PC-3 (cell line): ENCODE measurements at regions not wholly inside any gene's neighbourhood (a gene's known extent, or its start where the extent isn't known, plus 50 kb on each side); places are given as distances from the start of the nearest gene placed in this dataset.
"Not testable (repeated sequence)": the region's sequence is repeated elsewhere in the genome, so short reads cannot be mapped to it uniquely, and the experiment has no call there.

Source experiments
- ATAC-seq: fragments of 200-7000 bp; cut with Tn5 transposase; 2 replicates; pipeline ENCODE4 v1.9.1; 2020; ENCODE audit warnings: mild to moderate bottlenecking, moderate library complexity
- BruUV-seq: library from RNA; stranded (reverse); fragments of 400-500 nt; replicated peaks from 2 replicates; lab custom pipeline; 2021; lab: Mats Ljungman, UMichigan
- CTCF ChIA-PET: fragments of 300-600 bp; sonication (Branson Sonifier 250); formaldehyde crosslinking; loops from one replicate; lab custom pipeline; 2022; ENCODE audit warnings: antibody characterized with exemption; lab: Charles Lee
- POLR2A ChIA-PET: fragments of 300-600 bp; sonication (Branson Sonifier 250); formaldehyde crosslinking; loops from one replicate; lab custom pipeline; 2022; ENCODE audit warnings: antibody characterized with exemption; ENCODE audit not compliant: unreplicated experiment; lab: Charles Lee
- DNase-seq: peaks from one replicate; pipeline ENCODE4 v3.0.0-alpha.2; 2015
- H2AFZ ChIP-seq: fragments of 300-600 bp; sonication (generic); 2 replicates; pipeline ENCODE4 v1.6.0; 2016; ENCODE audit warnings: antibody characterized with exemption, low read length
- H3F3A ChIP-seq: fragments of 300-600 bp; sonication (generic); one replicate; pipeline ENCODE4 v1.6.0; 2017; ENCODE audit warnings: antibody characterized with exemption, low read length, control low read depth, mild to moderate bottlenecking; ENCODE audit not compliant: unreplicated experiment
- H3K27ac ChIP-seq: fragments of 300-600 bp; sonication (generic); 2 replicates; pipeline ENCODE4 v1.5.1; 2016; ENCODE audit warnings: mild to moderate bottlenecking, low read length
- H3K27me3 ChIP-seq: fragments of 300-600 bp; sonication (generic); 2 replicates; pipeline ENCODE4 v1.6.1; 2016; ENCODE audit warnings: low read length, mixed read lengths
- H3K36me3 ChIP-seq: fragments of 300-600 bp; sonication (generic); 2 replicates; pipeline ENCODE4 v1.6.1; 2016; ENCODE audit warnings: low read depth, mixed run types, low read length, mixed read lengths
- H3K4me1 ChIP-seq: fragments of 300-600 bp; sonication (generic); 2 replicates; pipeline ENCODE4 v1.5.1; 2016; ENCODE audit warnings: low read length; ENCODE audit not compliant: insufficient read depth
- H3K4me2 ChIP-seq: fragments of 300-600 bp; sonication (generic); 2 replicates; pipeline ENCODE4 v1.6.0; 2016; ENCODE audit warnings: low read length
- H3K4me3 ChIP-seq: fragments of 300-600 bp; sonication (generic); 2 replicates; pipeline ENCODE4 v1.5.1; 2016; ENCODE audit warnings: mild to moderate bottlenecking, low read length, mixed read lengths
- H3K79me2 ChIP-seq: fragments of 300-600 bp; sonication (generic); 2 replicates; pipeline ENCODE4 v1.6.1; 2017; ENCODE audit warnings: low read length, mixed read lengths
- H3K9ac ChIP-seq: fragments of 300-600 bp; sonication (generic); 2 replicates; pipeline ENCODE4 v1.6.0; 2016; ENCODE audit warnings: mild to moderate bottlenecking, low read length
- H3K9me2 ChIP-seq: fragments of 300-600 bp; sonication (generic); replicated peaks from 2 replicates; pipeline ENCODE4 v1.6.1; 2016; ENCODE audit warnings: mixed run types, low read length, mixed read lengths
- H3K9me3 ChIP-seq: fragments of 300-600 bp; sonication (generic); 2 replicates; pipeline ENCODE4 v1.6.1; 2016; ENCODE audit warnings: low read length, mixed read lengths
- H4K20me1 ChIP-seq: fragments of 300-600 bp; sonication (generic); 2 replicates; pipeline ENCODE4 v1.6.1; 2016; ENCODE audit warnings: low read length, mixed read lengths
- EZH2 ChIP-seq: fragments of 300-600 bp; sonication (generic); IDR thresholded peaks from one replicate; pipeline ENCODE4 v1.6.1; 2017; ENCODE audit warnings: antibody characterized with exemption, mild to moderate bottlenecking, low read length; ENCODE audit not compliant: unreplicated experiment
- EZH2phosphoT487 ChIP-seq: fragments of 300-600 bp; sonication (generic); IDR thresholded peaks from 2 replicates; pipeline ENCODE4 v1.6.1; 2018; ENCODE audit warnings: mild to moderate bottlenecking, antibody characterized with exemption, low read length, borderline replicate concordance
- intact Hi-C: fragments of 100-400 bp; cut with micrococcal nuclease; formaldehyde crosslinking; loops from 2 replicates; pipeline ENCODE4 v1.9.0; 2023
- TF ChIP-seq, protein P1 (sequence below): fragments of 300-600 bp; sonication (generic); conservative IDR thresholded peaks from 2 replicates; pipeline ENCODE4 v1.5.1; 2017; ENCODE audit warnings: antibody characterized with exemption, low read depth, mild to moderate bottlenecking, low read length

DNA sequence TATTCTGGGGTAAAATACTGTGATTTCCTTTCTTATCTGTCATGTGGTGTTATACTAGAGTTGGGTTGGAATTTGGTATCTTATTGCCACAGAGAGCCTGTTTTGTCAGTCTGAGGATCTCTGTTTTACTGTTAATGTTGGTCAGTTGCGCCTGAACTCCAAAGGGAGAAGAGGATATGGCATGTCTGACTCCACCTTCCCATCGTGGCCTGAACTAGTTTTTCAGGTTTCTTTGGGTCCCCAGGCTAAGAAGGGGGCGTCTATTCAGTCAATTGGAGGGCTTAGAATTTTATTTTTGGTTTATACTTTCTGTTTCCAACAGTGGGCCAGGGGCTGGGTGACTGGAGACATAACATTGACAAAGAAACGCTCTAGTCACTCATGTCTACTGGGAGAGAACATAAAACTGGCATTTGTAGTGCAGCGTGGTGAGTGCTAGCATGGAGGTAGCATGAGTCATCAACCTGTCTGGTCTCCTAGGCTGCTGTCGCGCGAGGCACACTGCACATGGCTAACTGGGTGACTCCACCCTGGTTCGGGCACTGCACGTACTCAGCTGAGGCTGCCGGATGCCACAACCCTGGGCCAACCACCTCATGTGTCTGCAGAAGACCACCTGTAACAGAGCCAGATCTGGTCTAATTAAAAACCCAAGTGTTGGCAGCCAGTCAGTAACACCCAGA, 120.1 kb upstream of the OR9Q1 start:
- Histone ChIP-seq H3K9me3 (no peaks in the 10 kb centered on the region), H3K4me1 (peaks cover 18% of the 10 kb centered on the region), H3F3A (no peaks in the 10 kb centered on the region), H3K4me3 (no peak overlapping the region), H3K36me3 (no peaks in the 10 kb centered on the region), H3K27me3 (no peaks in the 10 kb centered on the region), H4K20me1 (no peaks in the 10 kb centered on the region), H3K9me2 (no peaks in the 10 kb centered on the region), H3K9ac (no peak overlapping the region), H3K4me2 (peak overlapping the region; percentile 64), H3K79me2 (no peaks in the 10 kb centered on the region), H3K27ac (peak overlapping the region; percentile 51), H2AFZ (peak overlapping the region; percentile 84)
- CTCF ChIA-PET = no interaction called here
- TF ChIP-seq, protein P1, sequence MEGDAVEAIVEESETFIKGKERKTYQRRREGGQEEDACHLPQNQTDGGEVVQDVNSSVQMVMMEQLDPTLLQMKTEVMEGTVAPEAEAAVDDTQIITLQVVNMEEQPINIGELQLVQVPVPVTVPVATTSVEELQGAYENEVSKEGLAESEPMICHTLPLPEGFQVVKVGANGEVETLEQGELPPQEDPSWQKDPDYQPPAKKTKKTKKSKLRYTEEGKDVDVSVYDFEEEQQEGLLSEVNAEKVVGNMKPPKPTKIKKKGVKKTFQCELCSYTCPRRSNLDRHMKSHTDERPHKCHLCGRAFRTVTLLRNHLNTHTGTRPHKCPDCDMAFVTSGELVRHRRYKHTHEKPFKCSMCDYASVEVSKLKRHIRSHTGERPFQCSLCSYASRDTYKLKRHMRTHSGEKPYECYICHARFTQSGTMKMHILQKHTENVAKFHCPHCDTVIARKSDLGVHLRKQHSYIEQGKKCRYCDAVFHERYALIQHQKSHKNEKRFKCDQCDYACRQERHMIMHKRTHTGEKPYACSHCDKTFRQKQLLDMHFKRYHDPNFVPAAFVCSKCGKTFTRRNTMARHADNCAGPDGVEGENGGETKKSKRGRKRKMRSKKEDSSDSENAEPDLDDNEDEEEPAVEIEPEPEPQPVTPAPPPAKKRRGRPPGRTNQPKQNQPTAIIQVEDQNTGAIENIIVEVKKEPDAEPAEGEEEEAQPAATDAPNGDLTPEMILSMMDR = no peak
- TF ChIP-seq EZH2phosphoT487 (no peak), EZH2 (no peak)
- DNase-seq (peak; percentile 85), ATAC-seq (peak; percentile 97)
- no TSS peak for BruUV-seq
- intact Hi-C loops = no loop called here
- POLR2A ChIA-PET = no interaction called here

DNA sequence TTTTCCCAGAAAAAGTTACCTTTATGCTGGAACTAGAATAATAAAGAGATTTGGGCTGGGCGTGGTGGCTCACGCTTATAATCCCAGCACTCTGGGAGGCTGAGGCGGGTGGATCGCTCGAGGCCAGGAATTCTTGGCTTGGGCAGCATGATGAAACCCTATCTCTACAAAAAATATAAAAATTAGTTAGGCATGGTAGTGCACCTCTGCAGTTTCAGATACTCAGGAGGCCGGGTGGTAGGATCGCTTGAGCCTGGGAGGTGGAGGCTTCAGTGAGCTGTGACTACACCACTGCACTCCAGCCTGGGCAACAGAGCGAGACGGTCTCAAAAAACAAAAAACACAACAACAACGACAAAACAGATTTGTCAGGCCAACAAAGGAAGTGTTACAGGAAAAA, 119.3 kb upstream of the OR9Q1 start:
- ChIA-PET CTCF (no interaction called here), POLR2A (no interaction called here)
- Histone ChIP-seq H3K79me2 (no peaks in the 10 kb centered on the region), H3K4me3 (no peak overlapping the region), H3K4me1 (peaks cover 18% of the 10 kb centered on the region), H3K9me3 (no peaks in the 10 kb centered on the region), H2AFZ (peak overlapping the region; percentile 84), H3K27ac (no peak overlapping the region), H3F3A (no peaks in the 10 kb centered on the region), H3K9me2 (no peaks in the 10 kb centered on the region), H3K27me3 (no peaks in the 10 kb centered on the region), H3K4me2 (no peak overlapping the region), H4K20me1 (no peaks in the 10 kb centered on the region), H3K36me3 (no peaks in the 10 kb centered on the region), H3K9ac (no peak overlapping the region)
- intact Hi-C loops = no loop called here
- TF ChIP-seq, protein P1 = no peak
- TF ChIP-seq EZH2 (no peak), EZH2phosphoT487 (no peak)
- DNase-seq (no peak), ATAC-seq (no peak)
- BruUV-seq = no TSS peak

DNA sequence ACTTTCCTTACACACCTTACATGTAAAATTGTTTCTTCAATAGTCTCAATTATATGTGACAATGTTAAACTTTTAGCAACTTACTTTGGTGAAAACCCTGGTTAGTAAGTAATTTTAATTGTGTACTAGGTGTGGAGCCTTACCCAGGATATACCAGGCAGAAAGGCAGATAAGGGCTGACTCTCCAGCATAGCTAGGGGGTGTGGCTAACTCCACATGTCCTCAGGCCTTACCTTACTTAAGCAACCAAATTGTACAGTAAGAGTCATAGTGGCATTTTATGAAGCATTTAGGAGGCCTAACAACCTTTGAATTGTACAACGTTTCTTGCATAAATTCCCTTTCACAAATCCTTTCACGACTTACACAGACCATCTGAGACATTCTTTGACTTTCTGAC, 118.2 kb upstream of the OR9Q1 start:
- Histone ChIP-seq H3K4me2 (no peak overlapping the region), H3K9me2 (no peaks in the 10 kb centered on the region), H3K36me3 (no peaks in the 10 kb centered on the region), H4K20me1 (no peaks in the 10 kb centered on the region), H2AFZ (no peak overlapping the region), H3K4me1 (peaks cover 18% of the 10 kb centered on the region), H3K9ac (no peak overlapping the region), H3K4me3 (no peak overlapping the region), H3K27ac (no peak overlapping the region), H3K27me3 (no peaks in the 10 kb centered on the region), H3K9me3 (no peaks in the 10 kb centered on the region), H3K79me2 (no peaks in the 10 kb centered on the region), H3F3A (no peaks in the 10 kb centered on the region)
- POLR2A ChIA-PET = no interaction called here
- no peak for DNase-seq
- CTCF ChIA-PET = no interaction called here
- intact Hi-C loops = no loop called here
- ATAC-seq = no peak
- TF ChIP-seq EZH2phosphoT487 (no peak), EZH2 (no peak)
- TF ChIP-seq, protein P1 = no peak
- BruUV-seq = no TSS peak

DNA sequence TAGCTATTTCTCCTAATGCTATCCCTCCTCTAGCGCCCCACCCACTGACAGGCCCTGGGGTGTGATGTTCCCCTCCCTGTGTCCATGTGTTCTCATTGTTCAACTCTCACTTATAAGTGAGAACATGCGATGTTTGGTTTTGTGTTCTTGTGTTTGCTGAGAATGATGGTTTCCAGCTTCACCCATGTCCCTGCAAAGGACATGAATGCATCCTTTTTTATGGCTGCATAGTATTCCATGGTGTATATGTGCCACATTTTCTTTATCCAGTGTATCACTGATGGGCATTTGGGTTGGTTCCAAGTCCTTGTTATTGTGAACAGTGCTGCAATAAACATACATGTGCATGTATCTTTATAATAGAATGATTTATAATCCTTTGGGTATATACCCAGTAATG, 115.3 kb upstream of the OR9Q1 start:
- CTCF ChIA-PET, POLR2A ChIA-PET, H3K27ac ChIP-seq, intact Hi-C loops, H3K79me2 ChIP-seq, H3K9me2 ChIP-seq, H3K4me3 ChIP-seq, ATAC-seq, BruUV-seq, H3F3A ChIP-seq, H3K4me2 ChIP-seq, H4K20me1 ChIP-seq, H3K27me3 ChIP-seq, H3K9ac ChIP-seq, H2AFZ ChIP-seq, H3K9me3 ChIP-seq, H3K36me3 ChIP-seq, DNase-seq, H3K4me1 ChIP-seq: not testable (repeated sequence)
